ENCODE measurements at regions not wholly inside any gene's neighbourhood (a gene's known extent, or its start where the extent isn't known, plus 50 kb on each side); places are given as distances from the start of the nearest gene placed in this dataset.

DNA sequence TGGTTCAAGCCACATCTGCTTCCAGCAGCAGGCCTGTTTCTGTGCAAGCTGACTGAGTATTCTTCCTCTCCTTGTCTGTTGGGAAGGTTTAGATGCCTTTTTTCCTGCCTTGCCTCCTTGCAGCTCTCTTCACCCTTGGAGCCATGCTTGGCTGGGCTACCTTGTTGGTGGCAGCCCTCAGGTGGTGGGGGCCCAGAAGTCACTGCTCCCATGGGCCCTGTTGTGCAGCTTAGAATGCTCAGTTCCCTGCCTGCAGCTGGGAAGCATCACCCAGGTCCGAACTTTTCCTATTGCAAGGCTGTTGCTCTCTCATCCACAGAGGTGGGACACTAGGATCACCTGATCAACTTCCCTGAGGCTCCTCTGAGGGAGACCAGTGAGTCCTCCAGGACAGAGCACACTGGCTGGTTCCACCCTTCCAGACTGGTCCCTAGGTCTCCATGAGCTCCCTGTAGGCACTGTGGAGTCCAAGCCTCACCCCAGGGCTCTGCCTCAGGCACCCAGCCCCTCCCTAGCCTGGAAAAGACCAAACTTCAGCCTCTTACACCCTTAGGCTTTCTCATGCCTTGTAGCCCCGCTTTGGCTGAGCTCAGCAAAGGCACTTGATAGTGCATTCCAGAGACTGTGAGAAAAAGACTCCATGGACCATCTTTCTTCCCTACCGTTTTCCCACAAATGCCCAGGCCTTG lies 219.3 kb upstream of the SH3BP4 start:
- DNase-seq (ENCODE audit: insufficient read length, low spot score): no peak
- FAIRE-seq: no peak

DNA sequence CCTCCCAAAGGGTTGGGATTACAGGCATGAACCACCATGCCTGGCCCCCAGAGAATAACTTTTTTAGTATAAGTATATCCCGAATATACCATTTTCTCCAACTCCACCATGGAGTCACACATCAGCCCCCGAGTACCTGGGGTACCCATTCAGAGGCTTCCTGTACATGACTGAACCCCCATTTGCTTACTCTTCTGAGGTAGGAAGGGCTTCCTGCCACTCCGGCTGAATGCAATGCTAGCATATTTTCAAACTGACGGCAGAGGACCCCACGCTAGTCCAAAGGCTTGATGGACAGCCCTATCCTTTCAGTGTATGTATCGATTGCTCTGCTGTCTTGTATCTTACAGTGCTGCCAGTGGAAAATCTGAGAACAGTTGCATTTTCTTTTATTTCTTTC lies 220.6 kb upstream of the SH3BP4 start:
- DNase-seq (ENCODE audit: insufficient read length, low spot score) (no peak), FAIRE-seq (no peak)

DNA sequence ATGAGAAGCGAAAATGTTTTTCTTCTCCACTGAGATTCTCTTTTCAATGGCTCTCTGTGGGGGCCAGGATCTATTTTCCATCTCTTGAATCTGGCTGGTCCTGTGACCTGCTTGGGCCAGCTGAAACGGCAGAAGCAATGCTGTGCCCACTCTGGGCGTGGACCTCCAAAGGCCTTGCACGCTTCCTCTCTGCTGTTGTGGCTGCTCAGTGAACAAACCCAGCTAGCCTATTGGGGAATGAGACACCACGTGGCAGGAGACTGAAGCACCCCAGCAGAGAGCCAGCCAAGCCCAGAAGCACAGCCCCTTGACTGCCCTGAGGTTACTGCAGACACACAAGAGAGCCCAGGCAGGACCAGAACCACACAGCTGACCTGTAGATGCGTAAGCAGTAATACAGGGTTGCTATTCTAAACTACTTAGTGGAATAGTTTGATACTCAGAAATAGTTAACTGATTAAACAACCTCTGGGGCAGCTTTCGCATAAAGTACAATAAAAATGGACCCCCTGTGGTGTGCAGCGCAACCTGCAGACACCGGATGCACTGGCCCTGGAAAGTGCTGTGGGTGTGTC lies 221.7 kb upstream of the SH3BP4 start:
- DNase-seq (ENCODE audit: insufficient read length, low spot score) (no peak), FAIRE-seq (no peak)

DNA sequence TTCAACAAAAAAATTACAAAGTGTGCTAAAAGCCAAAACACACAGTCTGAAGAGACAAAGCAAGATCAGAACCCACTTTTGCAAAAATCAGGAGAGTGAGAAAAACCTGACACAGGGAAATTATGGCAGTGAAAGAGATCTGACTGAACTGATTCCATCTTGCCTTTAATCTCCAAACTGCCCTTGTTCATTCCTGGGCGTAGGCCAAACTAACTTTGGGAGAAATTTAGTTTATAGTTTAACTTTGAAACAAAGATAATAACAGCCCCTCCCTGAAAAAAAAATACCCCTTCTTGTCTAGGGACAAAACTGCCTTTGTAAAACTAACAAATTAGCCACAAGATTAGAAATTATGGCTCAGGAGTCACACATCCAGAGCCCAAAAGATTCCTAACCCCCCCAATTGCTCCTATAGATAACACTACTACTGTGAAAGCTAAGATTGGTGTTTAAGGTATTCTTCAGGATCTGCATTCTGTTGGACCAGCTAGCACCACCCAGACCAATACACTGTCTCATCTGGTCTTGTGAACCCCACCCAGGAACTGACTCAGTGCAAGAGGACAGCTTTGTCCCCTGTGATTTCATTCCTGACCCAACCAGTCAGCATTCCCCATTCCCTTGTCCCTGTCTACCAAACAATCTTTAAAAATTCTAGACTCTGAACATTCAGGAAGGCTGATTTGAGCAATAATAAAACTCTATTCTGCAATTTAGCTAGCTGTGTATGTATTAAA lies 226.1 kb upstream of the SH3BP4 start:
- DNase-seq (ENCODE audit: insufficient read length, low spot score): no peak
- FAIRE-seq: no peak

DNA sequence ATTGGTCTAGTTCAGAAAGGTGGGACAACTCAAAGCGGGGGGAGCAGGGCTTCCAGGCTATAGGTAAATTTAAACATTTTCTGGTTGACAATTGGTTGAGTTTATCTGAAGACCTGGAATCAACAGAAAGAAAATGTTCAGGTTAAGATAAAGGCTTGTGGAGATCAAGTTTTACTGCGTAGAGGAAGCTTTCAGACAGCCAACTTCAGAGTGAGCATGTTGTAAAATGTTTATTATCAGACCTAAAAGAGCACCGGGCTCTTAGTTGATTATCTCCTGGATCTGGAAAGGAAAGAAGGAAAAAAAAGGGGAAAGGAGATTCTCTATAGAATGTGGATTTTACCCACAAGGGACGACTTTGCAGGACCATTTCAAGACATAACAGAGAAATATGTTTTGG lies 227.0 kb upstream of the SH3BP4 start:
- no peak for FAIRE-seq
- DNase-seq (ENCODE audit: insufficient read length, low spot score): no peak

DNA sequence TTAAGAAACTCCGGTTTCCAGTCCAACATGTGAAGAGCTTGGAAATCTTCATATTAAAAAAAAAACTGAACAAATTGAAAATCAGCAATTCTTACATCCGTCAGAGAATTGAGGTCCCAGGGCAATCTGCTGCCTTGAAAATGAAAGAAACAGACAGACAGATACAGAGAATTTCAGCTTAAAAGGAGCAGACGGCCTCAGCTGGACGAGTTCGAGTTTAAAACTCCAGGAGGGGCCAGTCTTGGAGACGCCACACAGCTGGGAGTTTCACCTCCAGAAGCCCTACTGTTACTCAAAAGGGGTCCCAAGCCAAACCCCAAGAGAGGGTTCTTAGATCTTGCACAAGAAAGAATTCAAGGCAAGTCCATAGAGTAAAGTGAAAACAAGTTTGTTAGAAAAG lies 226.5 kb upstream of the ARL4C start:
- FAIRE-seq (no peak), DNase-seq (ENCODE audit: insufficient read length, low spot score) (no peak)

DNA sequence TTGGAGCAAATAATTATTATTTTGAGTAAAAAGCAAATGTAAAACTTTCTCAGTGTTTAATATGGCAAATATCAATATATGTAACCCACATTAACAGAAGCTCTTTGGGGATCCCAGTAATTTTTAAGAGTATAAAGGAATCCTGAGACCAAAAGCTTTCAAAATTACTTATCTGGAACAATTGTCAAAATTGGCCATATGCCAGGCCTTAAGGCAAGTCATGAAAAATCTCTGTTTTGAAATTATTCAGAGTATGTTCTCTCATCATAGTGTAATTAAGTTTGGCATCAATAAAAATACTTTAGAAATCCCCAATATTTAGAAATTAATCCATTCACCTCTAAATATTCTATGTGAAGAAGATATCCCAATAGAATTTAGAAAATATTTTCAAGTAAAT lies 225.3 kb upstream of the ARL4C start:
- DNase-seq (ENCODE audit: insufficient read length, low spot score) (no peak), FAIRE-seq (no peak)

DNA sequence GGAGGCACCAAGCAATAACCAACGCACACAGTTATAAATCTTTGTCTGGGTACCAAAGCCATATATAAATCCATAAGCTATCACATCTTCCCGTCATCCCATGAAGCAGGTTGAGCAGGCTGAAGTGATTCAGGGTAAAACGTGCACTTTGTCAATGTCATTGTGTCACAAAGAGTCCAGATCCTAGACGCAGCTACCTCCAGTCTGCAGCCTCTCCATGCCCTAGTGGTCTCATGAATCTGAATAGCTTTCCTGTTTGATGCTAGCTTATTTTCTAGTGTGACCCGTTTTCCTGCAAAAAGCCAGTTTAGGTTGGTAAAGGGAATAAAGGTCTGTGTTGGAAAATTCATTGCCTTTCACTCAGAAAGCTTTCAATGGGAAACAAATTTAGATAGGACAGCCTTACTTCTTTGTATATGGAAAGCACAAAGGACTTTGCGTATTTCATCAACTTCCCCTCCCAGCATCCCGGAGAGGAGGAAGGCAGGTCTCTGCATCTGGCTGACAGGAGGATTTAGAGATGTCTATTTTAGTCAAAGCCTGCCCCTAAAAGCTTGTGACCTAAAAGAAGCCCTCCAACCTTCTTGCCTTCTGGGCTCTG lies 222.3 kb upstream of the ARL4C start:
- DNase-seq (ENCODE audit: insufficient read length, low spot score) (no peak), FAIRE-seq (no peak)

DNA sequence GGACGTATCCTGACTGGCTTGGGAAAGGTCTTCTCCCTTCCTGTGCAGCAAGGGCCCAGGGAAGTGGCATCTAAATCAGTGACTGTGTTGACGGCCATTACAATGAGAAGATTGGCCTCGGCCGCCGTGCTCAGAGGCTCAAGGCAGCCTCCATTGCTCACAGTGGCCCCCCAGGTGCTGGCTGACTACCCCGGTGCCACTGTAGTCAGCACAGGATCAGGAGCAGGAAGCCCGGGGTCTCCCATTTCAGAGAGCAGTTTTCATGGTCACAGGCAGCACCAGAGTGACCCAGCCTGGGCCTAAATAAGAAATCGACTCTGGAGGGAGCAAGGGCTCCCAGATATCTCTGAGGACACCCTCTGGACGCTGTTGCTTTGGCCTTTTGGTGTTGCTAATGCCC lies 219.4 kb upstream of the ARL4C start:
- no peak for FAIRE-seq
- DNase-seq (ENCODE audit: insufficient read length, low spot score): no peak

DNA sequence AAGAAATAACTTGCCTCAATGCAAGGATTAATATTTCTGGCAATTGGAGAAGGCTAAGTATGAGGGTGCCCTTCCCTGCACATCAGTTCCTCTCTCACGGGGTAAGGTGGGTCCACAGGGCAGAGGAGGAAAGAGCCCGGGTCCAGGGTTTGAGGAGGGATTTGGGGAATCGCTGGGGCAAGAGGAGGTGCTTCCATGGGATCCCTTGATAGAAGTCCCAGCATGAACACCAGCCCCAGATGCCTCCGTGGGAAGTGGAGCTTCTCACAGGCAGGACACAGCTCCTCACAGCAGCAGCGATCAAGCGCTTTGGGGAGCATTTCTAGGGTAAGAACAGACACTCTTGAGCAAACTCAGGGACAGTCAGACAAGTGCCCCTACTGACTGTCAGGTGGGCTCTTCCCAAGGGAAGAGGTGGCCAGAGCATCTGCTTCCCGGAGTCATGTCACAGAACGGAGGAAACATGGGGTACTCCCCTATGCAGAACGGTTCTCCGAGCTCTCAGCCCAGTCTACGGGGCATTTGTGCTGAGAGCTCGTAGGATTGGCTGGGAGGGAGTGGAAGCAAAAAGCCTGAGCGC lies 218.9 kb upstream of the ARL4C start:
- DNase-seq (ENCODE audit: insufficient read length, low spot score) (no peak), FAIRE-seq (no peak)

DNA sequence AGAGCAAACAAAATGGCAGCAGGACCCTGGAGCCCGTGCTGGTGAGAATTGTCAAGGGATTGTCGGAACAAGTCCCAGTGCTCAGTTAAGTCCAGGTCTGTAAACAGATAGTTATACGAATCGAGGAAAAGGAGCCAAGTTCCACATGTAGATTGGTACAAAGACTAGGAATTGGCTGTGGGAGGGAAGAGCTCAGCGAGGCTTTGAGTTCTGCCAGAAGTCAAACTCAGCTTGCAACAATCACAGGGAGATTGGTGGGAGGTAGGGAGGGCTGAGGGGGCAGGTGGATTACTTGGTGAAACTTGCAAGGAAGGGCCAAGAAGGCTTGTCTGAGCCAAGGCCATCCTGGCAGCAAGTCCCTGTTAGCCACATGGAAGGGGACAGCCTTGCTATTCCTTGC lies 217.8 kb upstream of the ARL4C start:
- no peak for FAIRE-seq
- no peak for DNase-seq (ENCODE audit: insufficient read length, low spot score)

DNA sequence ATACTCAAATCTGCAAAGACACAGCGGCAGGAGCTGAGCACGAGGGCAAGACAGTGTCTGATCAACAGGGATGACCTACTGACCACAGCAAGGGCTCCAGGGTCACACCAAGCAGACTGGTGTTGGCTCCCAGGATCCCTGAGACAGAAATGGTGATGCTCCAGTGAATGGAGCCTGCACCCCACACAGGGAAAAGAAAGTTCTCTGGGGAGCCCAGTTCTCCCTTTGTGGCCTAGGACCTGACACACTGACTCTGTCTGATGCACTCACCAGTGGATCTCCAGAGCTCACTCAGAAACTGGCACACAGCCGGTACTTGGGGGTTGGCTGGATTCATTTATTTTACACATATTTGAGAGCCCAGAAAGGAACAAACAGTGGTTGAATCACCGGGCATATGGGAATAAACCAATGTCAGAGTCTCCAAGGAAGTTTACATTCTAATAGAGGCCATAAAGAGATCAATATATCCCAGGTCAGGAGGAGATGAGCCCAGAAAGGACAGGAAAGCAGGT lies 215.6 kb upstream of the ARL4C start:
- DNase-seq (ENCODE audit: insufficient read length, low spot score) (no peak), FAIRE-seq (no peak)

DNA sequence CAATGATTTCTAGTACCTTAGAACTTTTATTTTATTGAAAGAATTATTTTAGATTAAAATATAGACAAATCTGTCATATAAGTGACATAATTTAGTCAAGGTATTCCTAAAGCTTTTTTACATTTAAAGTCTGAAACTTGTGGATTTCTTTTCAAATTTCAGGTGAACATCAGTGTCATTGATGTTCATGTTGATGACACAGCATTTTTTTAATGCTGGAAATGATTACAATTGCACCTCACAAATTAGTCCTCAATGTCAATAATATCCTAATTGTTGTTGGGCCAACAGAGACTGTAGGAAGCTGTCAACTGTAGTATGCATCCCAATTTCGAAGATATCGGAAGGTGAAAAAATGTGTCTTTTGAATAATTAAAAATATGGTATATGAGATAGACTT lies 214.4 kb upstream of the ARL4C start:
- no peak for FAIRE-seq
- no peak for DNase-seq (ENCODE audit: insufficient read length, low spot score)

DNA sequence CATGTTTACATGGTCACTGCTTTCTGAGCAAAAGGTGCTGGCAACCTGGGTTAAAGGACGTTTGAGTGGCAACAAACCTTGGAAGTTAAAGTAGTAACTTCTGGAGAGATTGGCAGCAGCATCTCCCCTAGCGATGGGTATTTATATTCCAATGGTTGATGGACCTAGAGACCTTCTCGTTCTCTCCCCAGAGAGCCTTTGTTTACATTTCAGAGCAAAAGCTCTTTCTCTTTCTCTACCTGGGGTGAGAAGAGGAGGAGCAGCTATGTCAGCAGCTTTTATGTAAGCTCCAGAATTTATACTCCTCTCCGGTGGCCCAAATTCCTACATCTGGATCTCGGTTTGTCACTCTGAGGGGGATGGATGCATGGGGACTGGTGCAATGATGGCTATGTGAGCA lies 213.7 kb upstream of the ARL4C start:
- DNase-seq (ENCODE audit: insufficient read length, low spot score) (no peak), FAIRE-seq (no peak)

DNA sequence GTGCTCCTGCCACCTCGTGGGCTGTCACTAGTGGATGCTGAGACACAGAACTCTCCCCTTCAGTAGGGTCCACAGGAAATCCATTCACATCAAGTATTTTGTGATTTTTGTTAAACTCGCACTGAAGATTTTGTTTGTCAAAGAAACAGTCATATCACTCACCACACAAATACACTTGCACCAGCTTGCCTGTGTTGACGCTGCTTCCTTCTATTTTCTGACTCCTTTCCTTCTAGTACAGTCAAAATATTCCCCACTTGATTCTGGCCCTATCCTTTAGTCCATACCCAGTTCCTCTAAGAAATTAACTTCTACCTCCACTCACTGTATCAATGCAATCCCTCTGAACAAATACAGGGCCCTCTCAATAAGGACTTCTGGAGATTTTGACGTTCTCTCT lies 213.2 kb upstream of the ARL4C start:
- no peak for DNase-seq (ENCODE audit: insufficient read length, low spot score)
- FAIRE-seq: no peak

DNA sequence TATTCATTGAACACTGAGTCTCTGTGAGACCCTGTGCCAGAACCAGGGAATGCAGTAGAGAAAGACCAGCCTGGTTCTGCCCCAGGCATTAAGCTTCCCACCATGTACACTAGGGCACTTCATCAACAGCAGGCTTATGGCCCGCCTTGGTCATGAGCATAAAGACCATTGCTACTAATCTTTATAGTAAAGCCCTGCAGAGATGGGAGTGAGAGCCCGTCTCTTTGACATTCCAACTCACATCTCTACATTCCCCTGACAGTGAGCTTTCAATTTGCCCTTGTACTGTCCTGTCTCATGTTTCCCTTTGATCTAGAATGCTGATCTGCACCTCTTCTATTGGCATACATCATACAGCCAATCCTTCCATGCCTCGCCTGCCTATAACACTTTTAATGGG lies 211.8 kb upstream of the ARL4C start:
- FAIRE-seq: no peak
- DNase-seq (ENCODE audit: insufficient read length, low spot score): no peak

DNA sequence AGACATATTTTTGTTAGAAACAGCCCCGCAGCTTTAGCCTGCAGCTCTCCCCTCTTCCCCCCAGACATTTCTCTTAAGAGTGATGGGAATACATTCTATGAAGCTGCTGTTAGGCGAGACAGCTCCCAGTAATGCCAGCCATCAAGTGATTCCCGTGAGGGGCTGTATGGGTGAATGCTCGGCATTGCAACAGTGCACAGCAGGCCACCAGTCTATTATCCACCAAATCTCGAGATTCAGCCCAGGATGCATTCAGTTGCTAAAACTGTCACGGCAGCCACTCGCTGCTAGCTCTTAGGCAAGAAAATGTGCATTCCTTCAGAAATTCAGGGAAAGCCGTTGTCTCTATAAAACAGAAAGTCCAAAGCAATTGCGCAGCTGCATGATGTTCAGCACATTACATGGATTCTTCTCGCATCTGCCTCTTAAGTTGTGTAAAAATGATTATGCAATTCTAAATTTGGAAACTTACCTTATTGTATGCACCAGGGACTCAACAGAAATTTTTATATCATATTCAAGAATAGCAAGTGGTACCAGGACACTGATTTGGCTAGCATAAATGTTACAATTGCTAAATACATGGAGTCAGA lies 211.3 kb upstream of the ARL4C start:
- FAIRE-seq (no peak), DNase-seq (ENCODE audit: insufficient read length, low spot score) (no peak)

DNA sequence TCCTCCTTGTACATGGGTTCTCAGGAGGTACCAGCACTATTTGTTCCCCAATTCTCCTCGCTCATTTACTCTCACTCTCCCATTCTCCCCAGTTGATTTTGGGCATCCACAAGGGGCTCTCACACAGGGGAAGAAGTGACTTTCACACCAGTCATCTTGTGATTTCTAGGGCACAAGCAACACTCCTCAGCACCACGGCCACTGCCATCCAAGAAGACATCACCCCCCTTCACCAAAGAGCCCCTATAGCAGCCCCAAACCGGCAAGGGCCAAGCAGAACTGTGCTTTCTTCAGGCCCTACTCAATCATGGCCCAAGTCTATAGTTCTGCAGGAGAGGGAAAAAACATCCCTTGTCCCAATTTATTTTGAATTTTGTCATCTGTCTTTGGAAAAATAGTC lies 209.2 kb upstream of the ARL4C start:
- no peak for DNase-seq (ENCODE audit: insufficient read length, low spot score)
- no peak for FAIRE-seq

DNA sequence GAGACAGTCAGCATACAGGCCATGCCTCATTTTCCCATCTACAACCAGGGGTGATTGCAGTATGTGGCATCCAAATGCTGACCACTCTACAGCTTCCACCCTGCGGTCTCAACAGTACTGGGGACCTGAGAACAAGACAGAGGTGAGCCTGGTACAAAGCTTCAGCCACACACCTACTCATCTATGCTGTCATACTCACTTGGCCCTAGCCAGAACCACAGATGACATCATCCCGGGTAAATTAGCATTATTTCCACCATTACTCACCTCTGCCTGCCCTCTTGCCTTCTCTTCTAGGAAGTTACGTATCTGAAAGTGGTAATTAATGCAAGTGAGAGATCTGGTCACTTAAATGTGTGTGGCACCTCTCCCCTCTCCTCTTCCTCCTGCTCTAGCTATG lies 208.2 kb upstream of the ARL4C start:
- DNase-seq (ENCODE audit: insufficient read length, low spot score) (no peak), FAIRE-seq (no peak)

DNA sequence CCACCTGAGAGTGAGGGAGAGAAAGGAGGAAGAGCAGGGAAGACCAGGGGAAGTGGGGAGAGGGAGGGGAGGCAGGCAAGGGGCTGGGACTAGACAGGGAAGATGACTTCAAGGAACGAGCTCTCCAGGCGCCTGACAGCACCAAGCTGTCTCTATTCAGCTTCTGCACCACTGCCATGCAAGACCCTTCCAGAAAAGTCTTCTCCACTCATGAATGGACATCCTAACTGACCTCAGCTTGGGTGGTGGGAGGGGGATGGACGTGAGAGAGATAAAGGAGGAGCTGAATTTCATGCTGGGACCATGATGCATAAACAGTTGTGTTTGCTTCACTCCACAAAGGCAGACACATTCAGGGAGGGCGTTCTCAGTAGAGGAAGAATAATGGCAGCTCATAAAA lies 206.4 kb upstream of the ARL4C start:
- FAIRE-seq (no peak), DNase-seq (ENCODE audit: insufficient read length, low spot score) (no peak)

DNA sequence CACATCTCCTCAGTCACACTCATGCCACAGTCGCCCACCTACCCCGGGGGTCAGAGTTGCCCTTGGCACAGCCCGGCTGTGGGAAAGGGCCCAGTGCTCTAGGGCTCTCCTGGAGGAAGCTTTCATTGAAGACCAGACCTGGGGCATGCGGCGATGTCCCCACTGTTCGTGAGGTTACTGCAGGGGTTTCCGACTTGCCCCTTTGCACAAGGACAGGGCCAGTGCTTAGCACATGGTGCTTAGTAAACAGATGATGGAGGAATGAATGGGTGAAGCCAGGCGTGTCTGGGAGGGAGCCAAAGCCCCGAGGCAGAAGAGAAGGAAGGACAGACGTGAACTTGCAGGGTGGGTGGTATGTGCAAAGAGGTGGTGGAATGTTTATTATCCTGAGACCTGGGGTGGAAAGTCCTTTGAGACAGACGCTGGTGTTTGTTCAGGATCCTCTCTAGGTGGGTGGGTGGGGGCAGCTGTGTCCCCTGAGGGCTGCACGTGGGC lies 205.9 kb upstream of the ARL4C start:
- DNase-seq (ENCODE audit: insufficient read length, low spot score) (no peak), FAIRE-seq (no peak)
